ENCODE measurements at regions not wholly inside any gene's neighbourhood (a gene's known extent, or its start where the extent isn't known, plus 50 kb on each side); places are given as distances from the start of the nearest gene placed in this dataset.

GRCh38 chr6:84457276-84457675 lies 229.8 kb upstream of the CEP162 start:
- TF ChIP-seq SP1 (IDR thresholded peaks at IDR 0.05) (no peak), BHLHE40 (IDR thresholded peaks at IDR 0.05; ENCODE audit: borderline replicate concordance) (no peak), PKNOX1 (IDR thresholded peaks at IDR 0.05) (no peak), ELF4 (IDR thresholded peaks at IDR 0.05) (no peak), HDGF (IDR thresholded peaks at IDR 0.05; ENCODE audit: borderline replicate concordance) (no peak), SUZ12 (IDR thresholded peaks at IDR 0.05) (no peak)

Data from HEK293T (cell line).